ENCODE measurements at regions not wholly inside any gene's neighbourhood (a gene's known extent, or its start where the extent isn't known, plus 50 kb on each side); places are given as distances from the start of the nearest gene placed in this dataset.

DNA sequence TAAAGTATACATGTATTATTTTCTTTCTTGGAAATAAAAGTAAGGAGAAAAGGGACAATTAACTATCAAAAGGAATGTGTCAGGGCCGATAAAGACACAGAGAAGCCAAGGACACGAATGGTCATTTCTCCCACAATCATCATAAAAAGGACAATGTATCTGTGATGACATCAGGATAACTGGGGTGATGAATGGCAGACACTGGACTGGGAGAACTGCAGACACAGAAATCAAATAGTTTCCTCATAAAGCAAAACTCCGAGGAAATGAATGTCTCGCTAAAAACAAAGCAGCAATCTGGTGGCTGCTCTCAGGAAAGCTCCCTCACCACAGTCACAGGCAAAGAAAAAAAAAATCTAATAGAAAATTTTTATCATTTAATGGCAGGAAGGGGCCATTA, 69.3 kb upstream of the NPY start:
- DNase-seq (no peak), ATAC-seq (ENCODE audit: low read depth) (no peak)
- no peak overlapping the region for H2BK15ac ChIP-seq (ENCODE audit: low read depth, low read length)
- no peak overlapping the region for H2BK5ac ChIP-seq (ENCODE audit: low read depth, low read length, poor library complexity, severe bottlenecking)
- H3K27me3 ChIP-seq (ENCODE audit: control insufficient read depth, insufficient read depth, low read length), result no peaks in the 10 kb centered on the region
- H2BK20ac ChIP-seq (ENCODE audit: low read depth, low read length), result no peak overlapping the region
- no peak overlapping the region for H3K9ac ChIP-seq (ENCODE audit: low read depth, low read length)
- H4K5ac ChIP-seq (ENCODE audit: low read depth, low read length), result no peak overlapping the region
- no peaks in the 10 kb centered on the region for H3K4me1 ChIP-seq (ENCODE audit: control insufficient read depth, insufficient read depth, low read length)
- no peak overlapping the region for H4K8ac ChIP-seq (ENCODE audit: low read depth in 2 of 2, low read length in 2 of 2)
- H3K79me1 ChIP-seq (ENCODE audit: low read depth in 1 of 2, low read length in 2 of 2), result no peaks in the 10 kb centered on the region
- no CpG with 5 or more reads among the region's 4 CpGs for WGBS, 2 experiments (ENCODE audit: extremely low coverage in 2 of 2, insufficient read length in 1 of 2)
- no peak overlapping the region for H2BK120ac ChIP-seq (ENCODE audit: low read depth, low read length)
- no peak overlapping the region for H3K14ac ChIP-seq (replicated peaks; ENCODE audit: low read depth, low read length)
- H3K36me3 ChIP-seq (ENCODE audit: control insufficient read depth, insufficient read depth, low read length), result no peaks in the 10 kb centered on the region
- no peak overlapping the region for H3K4me3 ChIP-seq (ENCODE audit: insufficient read depth, low read depth, low read length)
- no peak overlapping the region for H2AK5ac ChIP-seq (ENCODE audit: low read depth, low read length)
- BruUV-seq (replicated peaks), result no TSS peak
- CTCF ChIA-PET, result no interaction called here
- no peak overlapping the region for H4K91ac ChIP-seq (ENCODE audit: insufficient read depth, low read depth, low read length)
- H3K9me1 ChIP-seq (ENCODE audit: insufficient read depth, low read length), result no peaks in the 10 kb centered on the region
- H3K23ac ChIP-seq (ENCODE audit: low read depth, low read length), result no peak overlapping the region
- H4K20me1 ChIP-seq (ENCODE audit: insufficient read depth, low read length), result no peaks in the 10 kb centered on the region
- dilution Hi-C loops (cut with HindIII; ENCODE audit: low sequenced_read_pairs, unreplicated experiment) (no loop called here), in situ Hi-C loops (cut with MboI; ENCODE audit: low sequenced_read_pairs) (no loop called here), intact Hi-C loops (cut with micrococcal nuclease) (no loop called here)
- TF ChIP-seq BHLHE40 (IDR thresholded peaks at IDR 0.05; ENCODE audit: low read depth, low read length) (no peak), FOS (IDR thresholded peaks at IDR 0.05; ENCODE audit: low read depth, low read length) (no peak), RFX5 (IDR thresholded peaks at IDR 0.05; ENCODE audit: low read depth, low read length) (no peak), POLR2A (IDR thresholded peaks at IDR 0.05; ENCODE audit: low read depth, low read length) (no peak), NFE2L2 (IDR thresholded peaks at IDR 0.05; ENCODE audit: low read depth, low read length) (no peak), MAZ (IDR thresholded peaks at IDR 0.05; ENCODE audit: borderline replicate concordance, low read depth, low read length) (no peak), RAD21 (IDR thresholded peaks at IDR 0.05; ENCODE audit: low read length) (no peak), CHD1 (IDR thresholded peaks at IDR 0.05; ENCODE audit: low read depth, low read length) (no peak), RCOR1 (IDR thresholded peaks at IDR 0.05; ENCODE audit: insufficient replicate concordance, low read length) (no peak), MXI1 (IDR thresholded peaks at IDR 0.05; ENCODE audit: borderline replicate concordance, low read depth, low read length) (no peak), CEBPB (IDR thresholded peaks at IDR 0.05; ENCODE audit: low read depth, low read length) (no peak), MAFK (IDR thresholded peaks at IDR 0.05; ENCODE audit: low read depth, low read length) (no peak), SMC3 (IDR thresholded peaks at IDR 0.05; ENCODE audit: low read depth, low read length) (no peak)
- TF ChIP-seq, protein P1, sequence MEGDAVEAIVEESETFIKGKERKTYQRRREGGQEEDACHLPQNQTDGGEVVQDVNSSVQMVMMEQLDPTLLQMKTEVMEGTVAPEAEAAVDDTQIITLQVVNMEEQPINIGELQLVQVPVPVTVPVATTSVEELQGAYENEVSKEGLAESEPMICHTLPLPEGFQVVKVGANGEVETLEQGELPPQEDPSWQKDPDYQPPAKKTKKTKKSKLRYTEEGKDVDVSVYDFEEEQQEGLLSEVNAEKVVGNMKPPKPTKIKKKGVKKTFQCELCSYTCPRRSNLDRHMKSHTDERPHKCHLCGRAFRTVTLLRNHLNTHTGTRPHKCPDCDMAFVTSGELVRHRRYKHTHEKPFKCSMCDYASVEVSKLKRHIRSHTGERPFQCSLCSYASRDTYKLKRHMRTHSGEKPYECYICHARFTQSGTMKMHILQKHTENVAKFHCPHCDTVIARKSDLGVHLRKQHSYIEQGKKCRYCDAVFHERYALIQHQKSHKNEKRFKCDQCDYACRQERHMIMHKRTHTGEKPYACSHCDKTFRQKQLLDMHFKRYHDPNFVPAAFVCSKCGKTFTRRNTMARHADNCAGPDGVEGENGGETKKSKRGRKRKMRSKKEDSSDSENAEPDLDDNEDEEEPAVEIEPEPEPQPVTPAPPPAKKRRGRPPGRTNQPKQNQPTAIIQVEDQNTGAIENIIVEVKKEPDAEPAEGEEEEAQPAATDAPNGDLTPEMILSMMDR (conservative IDR thresholded peaks at IDR 0.05; ENCODE audit: low read depth, low read length), result no peak
- TF ChIP-seq, protein P2, sequence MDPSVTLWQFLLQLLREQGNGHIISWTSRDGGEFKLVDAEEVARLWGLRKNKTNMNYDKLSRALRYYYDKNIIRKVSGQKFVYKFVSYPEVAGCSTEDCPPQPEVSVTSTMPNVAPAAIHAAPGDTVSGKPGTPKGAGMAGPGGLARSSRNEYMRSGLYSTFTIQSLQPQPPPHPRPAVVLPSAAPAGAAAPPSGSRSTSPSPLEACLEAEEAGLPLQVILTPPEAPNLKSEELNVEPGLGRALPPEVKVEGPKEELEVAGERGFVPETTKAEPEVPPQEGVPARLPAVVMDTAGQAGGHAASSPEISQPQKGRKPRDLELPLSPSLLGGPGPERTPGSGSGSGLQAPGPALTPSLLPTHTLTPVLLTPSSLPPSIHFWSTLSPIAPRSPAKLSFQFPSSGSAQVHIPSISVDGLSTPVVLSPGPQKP (IDR thresholded peaks at IDR 0.05; ENCODE audit: borderline replicate concordance, low read depth, low read length), result no peak
- TF ChIP-seq, protein P3, sequence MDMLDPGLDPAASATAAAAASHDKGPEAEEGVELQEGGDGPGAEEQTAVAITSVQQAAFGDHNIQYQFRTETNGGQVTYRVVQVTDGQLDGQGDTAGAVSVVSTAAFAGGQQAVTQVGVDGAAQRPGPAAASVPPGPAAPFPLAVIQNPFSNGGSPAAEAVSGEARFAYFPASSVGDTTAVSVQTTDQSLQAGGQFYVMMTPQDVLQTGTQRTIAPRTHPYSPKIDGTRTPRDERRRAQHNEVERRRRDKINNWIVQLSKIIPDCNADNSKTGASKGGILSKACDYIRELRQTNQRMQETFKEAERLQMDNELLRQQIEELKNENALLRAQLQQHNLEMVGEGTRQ (IDR thresholded peaks at IDR 0.05; ENCODE audit: low read depth, low read length), result no peak
- POLR2A ChIA-PET (ENCODE audit: unreplicated experiment), result no interaction called here
- H3K4me2 ChIP-seq (ENCODE audit: low read depth, low read length), result no peak overlapping the region
- H3K56ac ChIP-seq (ENCODE audit: extremely low read depth, insufficient read depth, low read length), result no peak overlapping the region
- no peaks in the 10 kb centered on the region for H3K9me3 ChIP-seq (ENCODE audit: control insufficient read depth, insufficient read depth, low read length)
- no peak overlapping the region for H2AFZ ChIP-seq (replicated peaks; ENCODE audit: low read length, poor library complexity)
- no peak overlapping the region for H3K4ac ChIP-seq (ENCODE audit: low read depth, low read length)
- no peak overlapping the region for H3K18ac ChIP-seq (ENCODE audit: low read depth, low read length)
- no peak overlapping the region for H3K27ac ChIP-seq (ENCODE audit: insufficient read depth, low read length)
- H2AK9ac ChIP-seq (replicated peaks; ENCODE audit: low read depth, low read length, poor library complexity), result no peak overlapping the region

Data from IMR-90 (cell line).